K562 (cell line): ENCODE measurements at regions not wholly inside any gene's neighbourhood (a gene's known extent, or its start where the extent isn't known, plus 50 kb on each side); places are given as distances from the start of the nearest gene placed in this dataset.

ENCODE experiments used
- ATAC-seq: fragments of 200-7000 bp; cut with Tn5 transposase; 3 replicates; pipeline ENCODE4 v1.9.1; 2020; ENCODE audit warnings: moderate library complexity
- BruUV-seq: library from RNA; stranded (reverse); fragments of 400-500 nt; replicated peaks from 2 replicates; lab custom pipeline; 2021; lab: Mats Ljungman, UMichigan
- CTCF ChIA-PET: fragments of 300-600 bp; formaldehyde crosslinking; extraction: SDS; loops from one replicate; lab custom pipeline; 2021; ENCODE audit warnings: low intra/inter-chr PET ratio; lab: Yijun Ruan, JAX
- POLR2A ChIA-PET: fragments of 300-600, 350-650 bp; sonication (Branson Sonifier 250); formaldehyde crosslinking; extraction: SDS; loops from one replicate; lab custom pipeline; 2021; ENCODE audit warnings: antibody characterized with exemption, inconsistent platforms; lab: Yijun Ruan, JAX
- DNase-seq, 4 experiments: peaks; one replicate each; pipeline versions ENCODE4 v3.0.0 to v3.0.0-alpha.2; 2011 to 2018; ENCODE audit warnings: low spot score in 3 of 4, mixed read lengths in 3 of 4; ENCODE audit errors: extremely low read depth in 1 of 4
- FAIRE-seq: peaks from 2 replicates; lab custom pipeline; 2011; peaks lifted over from hg19 to GRCh38; lab: Jason Lieb, UNC
- H2AFZ ChIP-seq: 2 replicates; pipeline ENCODE4 v1.6.0; 2011; ENCODE audit warnings: low read depth, low read length, control low read depth, inconsistent platforms
- H3K27ac ChIP-seq: fragments of 200-600 bp; 3 replicates; pipeline ENCODE4 v1.8.0; 2011; ENCODE audit warnings: low read depth, mild to moderate bottlenecking, control low read depth, inconsistent platforms, low read length, moderate library complexity, mixed read lengths; ENCODE audit errors: extremely low read depth
- H3K27me3 ChIP-seq, 2 experiments: fragments of 300-600 bp in 1 of 2; 2 replicates in 1 of 2; 3 replicates in 1 of 2; pipeline versions ENCODE4 v1.6.0 to v1.8.0; 2011; ENCODE audit warnings: inconsistent platforms in 2 of 2, low read length in 2 of 2, mild to moderate bottlenecking in 1 of 2, mixed read lengths in 1 of 2, moderate library complexity in 1 of 2; ENCODE audit not compliant: control insufficient read depth in 2 of 2, insufficient read depth in 2 of 2
- H3K36me3 ChIP-seq: fragments of 300-600 bp; 3 replicates; pipeline ENCODE4 v1.8.0; 2011; ENCODE audit warnings: mild to moderate bottlenecking, low read length, inconsistent platforms; ENCODE audit not compliant: control insufficient read depth, insufficient read depth
- H3K4me1 ChIP-seq, 2 experiments: fragments of 200-600 bp in 1 of 2; replicated peaks in 1 of 2; 2 replicates in 1 of 2; 3 replicates in 1 of 2; pipeline versions ENCODE4 v1.5.1 to v1.8.0; 2011; ENCODE audit warnings: inconsistent platforms in 2 of 2, low read length in 2 of 2, mild to moderate bottlenecking in 1 of 2, mixed read lengths in 1 of 2, moderate library complexity in 1 of 2; ENCODE audit not compliant: control insufficient read depth in 2 of 2, insufficient read depth in 2 of 2
- H3K4me2 ChIP-seq: 2 replicates; pipeline ENCODE4 v1.6.1; 2011; ENCODE audit warnings: low read length, control low read depth, inconsistent platforms, mixed read lengths; ENCODE audit not compliant: insufficient read depth
- H3K4me3 ChIP-seq: fragments of 200-600 bp; sonication (generic), shearing (Covaris generic); 2 replicates; pipeline ENCODE4 v1.5.1; 2016; ENCODE audit warnings: control low read depth, inconsistent platforms
- H3K79me2 ChIP-seq: fragments of 200-600 bp; 3 replicates; pipeline ENCODE4 v1.8.0; 2011; ENCODE audit warnings: low read length, inconsistent platforms; ENCODE audit not compliant: control insufficient read depth, insufficient read depth
- H3K9ac ChIP-seq, 2 experiments: 2 replicates each; pipeline versions ENCODE4 v1.6.0 to v1.6.1; 2011; ENCODE audit warnings: low read depth in 2 of 2, low read length in 2 of 2, control low read depth in 1 of 2, inconsistent platforms in 1 of 2, mild to moderate bottlenecking in 1 of 2, mixed read lengths in 1 of 2; ENCODE audit not compliant: insufficient read depth in 1 of 2
- H3K9me1 ChIP-seq: one replicate; pipeline ENCODE4 v1.6.0; 2011; ENCODE audit warnings: inconsistent platforms, mild to moderate bottlenecking, low read length, moderate library complexity; ENCODE audit not compliant: control insufficient read depth, insufficient read depth
- H3K9me3 ChIP-seq: replicated peaks from 2 replicates; pipeline ENCODE4 v1.5.1; 2011; ENCODE audit warnings: low read depth, low read length, inconsistent platforms; ENCODE audit not compliant: control insufficient read depth, insufficient read depth
- H4K20me1 ChIP-seq: replicated peaks from 2 replicates; pipeline ENCODE4 v1.6.1; 2011; ENCODE audit warnings: low read length, inconsistent platforms, mixed read lengths; ENCODE audit not compliant: control insufficient read depth, insufficient read depth
- CBX5 ChIP-seq: IDR thresholded peaks from 2 replicates; pipeline ENCODE4 v1.6.1; 2014; ENCODE audit warnings: low read depth, borderline replicate concordance
- KDM4B ChIP-seq, 2 experiments: fragments of 450-650 bp in 1 of 2; sonication (generic) in 1 of 2; IDR thresholded peaks; 2 replicates each; pipeline ENCODE4 v1.6.1; 2016 to 2017; ENCODE audit warnings: borderline replicate concordance in 2 of 2, antibody characterized with exemption in 1 of 2, low read depth in 1 of 2, mild to moderate bottlenecking in 1 of 2
- MEF2A ChIP-seq: IDR thresholded peaks from 2 replicates; pipeline ENCODE4 v1.6.1; 2011; ENCODE audit warnings: low read depth, mild to moderate bottlenecking, low read length, moderate library complexity; ENCODE audit not compliant: control insufficient read depth
- NFRKB ChIP-seq: fragments of 450-650 bp; IDR thresholded peaks from 2 replicates; pipeline ENCODE4 v1.6.1; 2016; ENCODE audit warnings: low read depth
- NR0B1 ChIP-seq: fragments of 450-650 bp; IDR thresholded peaks from one replicate; pipeline ENCODE4 v1.6.1; 2018; ENCODE audit warnings: mild to moderate bottlenecking, moderate library complexity; ENCODE audit not compliant: partially characterized antibody
- POLR3G ChIP-seq: IDR thresholded peaks from 2 replicates; pipeline ENCODE4 v1.6.1; 2011; ENCODE audit not compliant: insufficient read length, insufficient replicate concordance; ENCODE audit errors: extremely low read depth
- RBFOX2 ChIP-seq: fragments of 200-400 bp; formaldehyde crosslinking; IDR thresholded peaks from 2 replicates; pipeline ENCODE4 v1.6.1; 2017; ENCODE audit warnings: low read depth, mild to moderate bottlenecking, low read length, moderate library complexity
- STAT5A ChIP-seq: IDR thresholded peaks from 2 replicates; pipeline ENCODE4 v1.6.1; 2012; ENCODE audit warnings: low read length, inconsistent platforms, borderline replicate concordance
- STAT5B ChIP-seq: fragments of 250-450 bp; sonication (Bioruptor Pico); IDR thresholded peaks from 2 replicates; pipeline ENCODE4 v1.8.0; 2021; ENCODE audit warnings: mild to moderate bottlenecking, inconsistent platforms
- TBP ChIP-seq: optimal IDR thresholded peaks from 2 replicates; pipeline ENCODE3; 2011; ENCODE audit warnings: low read depth, low read length, improper control_type of control experiment
- ZNF561 ChIP-seq: fragments of 450-650 bp; formaldehyde crosslinking; conservative IDR thresholded peaks from 2 replicates; pipeline ENCODE4 v1.4.0; 2020; ENCODE audit warnings: mild to moderate bottlenecking, moderate library complexity
- WGBS: fragments of 100-300 bp; shearing (Covaris generic); methylation state at CpG from one replicate; pipeline ENCODE4 v1.1.6; 2016; ENCODE audit warnings: low coverage, mixed read lengths; ENCODE audit not compliant: insufficient coverage; ENCODE audit errors: missing lambda C conversion rate; 5-methylcytosine and 5-hydroxymethylcytosine counted together
- in situ Hi-C: fragments of 300-500 bp; cut with MboI; formaldehyde crosslinking; loops from 4 replicates; pipeline ENCODE4 v1.15.0; 2018; ENCODE audit warnings: inconsistent platforms, mixed read lengths
- intact Hi-C: fragments of 100-400 bp; cut with micrococcal nuclease; formaldehyde crosslinking; loops from 2 replicates; pipeline ENCODE4 v1.14.2; 2022
- TF ChIP-seq, protein P1 (sequence below): fragments of 450-650 bp; formaldehyde crosslinking; IDR thresholded peaks from 2 replicates; pipeline ENCODE4 v1.4.0; 2020; ENCODE audit warnings: mild to moderate bottlenecking, mixed read lengths
- TF ChIP-seq, protein P2 (sequence below), 2 experiments: fragments of 450-650 bp in 1 of 2; sonication (generic) in 1 of 2; formaldehyde crosslinking; conservative IDR thresholded peaks; 2 replicates each; pipeline versions ENCODE4 v1.4.0 to v1.8.1; 2020 to 2022; ENCODE audit warnings: mild to moderate bottlenecking in 1 of 2, missing genetic modification reagents in 1 of 2

DNA sequence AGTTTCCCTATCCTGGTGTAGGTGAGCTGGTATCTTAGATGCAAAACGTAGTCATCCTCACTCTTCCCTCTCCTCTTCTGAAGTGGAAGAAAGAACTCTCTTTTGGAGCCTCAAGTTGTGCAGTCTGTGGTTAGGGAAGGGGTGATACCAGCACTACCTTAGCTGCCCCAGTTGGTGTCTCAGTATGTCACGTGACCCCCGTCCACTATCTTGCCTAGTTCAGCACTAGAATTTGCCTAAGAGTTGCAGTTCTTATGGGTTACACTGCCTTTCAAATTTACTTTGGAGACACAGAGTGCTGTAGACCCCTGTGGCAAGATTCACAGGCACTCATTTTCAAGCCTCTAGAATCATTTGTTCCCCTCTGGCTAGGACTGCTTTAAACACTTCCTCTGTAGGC lies 322.8 kb upstream of the EDA2R start:
- Histone ChIP-seq H3K9me3 (no peaks in the 10 kb centered on the region), H2AFZ (no peak overlapping the region), H3K9ac (no peak overlapping the region), H3K4me2 (no peak overlapping the region), H4K20me1 (no peaks in the 10 kb centered on the region), H3K27me3 (no peaks in the 10 kb centered on the region), H3K4me3 (no peak overlapping the region), H3K9me1 (no peaks in the 10 kb centered on the region), H3K27ac (no peak overlapping the region), H3K4me1 (no peaks in the 10 kb centered on the region)
- ChIA-PET POLR2A (no interaction called here), CTCF (no interaction called here)
- 0% methylated on average over 2 of the region's 3 CpGs for WGBS
- intact Hi-C loops (no loop called here), in situ Hi-C loops (no loop called here)
- BruUV-seq = no TSS peak
- ATAC-seq (no peak), DNase-seq (no peak)
- no peak for TF ChIP-seq KDM4B (IDR thresholded peaks at IDR 0.05; ENCODE audit: borderline replicate concordance in 2 of 2, low read depth in 1 of 2)
- TF ChIP-seq, protein P1, sequence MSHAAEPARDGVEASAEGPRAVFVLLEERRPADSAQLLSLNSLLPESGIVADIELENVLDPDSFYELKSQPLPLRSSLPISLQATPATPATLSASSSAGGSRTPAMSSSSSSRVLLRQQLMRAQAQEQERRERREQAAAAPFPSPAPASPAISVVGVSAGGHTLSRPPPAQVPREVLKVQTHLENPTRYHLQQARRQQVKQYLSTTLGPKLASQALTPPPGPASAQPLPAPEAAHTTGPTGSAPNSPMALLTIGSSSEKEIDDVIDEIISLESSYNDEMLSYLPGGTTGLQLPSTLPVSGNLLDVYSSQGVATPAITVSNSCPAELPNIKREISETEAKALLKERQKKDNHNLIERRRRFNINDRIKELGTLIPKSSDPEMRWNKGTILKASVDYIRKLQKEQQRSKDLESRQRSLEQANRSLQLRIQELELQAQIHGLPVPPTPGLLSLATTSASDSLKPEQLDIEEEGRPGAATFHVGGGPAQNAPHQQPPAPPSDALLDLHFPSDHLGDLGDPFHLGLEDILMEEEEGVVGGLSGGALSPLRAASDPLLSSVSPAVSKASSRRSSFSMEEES (CRISPR knock-in tag) = peak; percentile 67
- TF ChIP-seq, all 486 proteins: peak for 1
- no peaks in the 10 kb centered on the region for H3K36me3 ChIP-seq
- no peaks in the 10 kb centered on the region for H3K79me2 ChIP-seq
- FAIRE-seq = no peak

GRCh38 chrX:66931713-66932112 lies 292.8 kb upstream of the EDA2R start:
- CTCF ChIA-PET = no interaction called here
- Histone ChIP-seq H3K9ac (no peak overlapping the region), H3K79me2 (no peaks in the 10 kb centered on the region), H3K4me2 (no peak overlapping the region), H3K9me1 (no peaks in the 10 kb centered on the region), H2AFZ (no peak overlapping the region), H3K9me3 (no peaks in the 10 kb centered on the region), H4K20me1 (no peaks in the 10 kb centered on the region), H3K27ac (no peak overlapping the region), H3K4me3 (no peak overlapping the region), H3K36me3 (no peaks in the 10 kb centered on the region), H3K4me1 (no peaks in the 10 kb centered on the region), H3K27me3 (no peaks in the 10 kb centered on the region)
- intact Hi-C loops (no loop called here), in situ Hi-C loops (no loop called here)
- no peak for DNase-seq
- ATAC-seq = no peak
- no peak for FAIRE-seq
- 0% methylated on average over 1 of the region's 1 CpG for WGBS
- no TSS peak for BruUV-seq
- POLR2A ChIA-PET = no interaction called here
- no peak for TF ChIP-seq NR0B1
- no peak for TF ChIP-seq STAT5A
- TF ChIP-seq TBP = no peak
- no peak for TF ChIP-seq RBFOX2
- no peak for TF ChIP-seq STAT5B (CRISPR knock-in tag)
- TF ChIP-seq, protein P2, sequence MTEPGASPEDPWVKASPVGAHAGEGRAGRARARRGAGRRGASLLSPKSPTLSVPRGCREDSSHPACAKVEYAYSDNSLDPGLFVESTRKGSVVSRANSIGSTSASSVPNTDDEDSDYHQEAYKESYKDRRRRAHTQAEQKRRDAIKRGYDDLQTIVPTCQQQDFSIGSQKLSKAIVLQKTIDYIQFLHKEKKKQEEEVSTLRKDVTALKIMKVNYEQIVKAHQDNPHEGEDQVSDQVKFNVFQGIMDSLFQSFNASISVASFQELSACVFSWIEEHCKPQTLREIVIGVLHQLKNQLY (CRISPR knock-in tag; conservative IDR thresholded peaks at IDR 0.05) = no peak
- TF ChIP-seq NFRKB = no peak
- no peak for TF ChIP-seq POLR3G
- no peak for TF ChIP-seq MEF2A
- no peak for TF ChIP-seq CBX5
- no peak for TF ChIP-seq ZNF561
